ENCODE measurements at regions not wholly inside any gene's neighbourhood (a gene's known extent, or its start where the extent isn't known, plus 50 kb on each side); places are given as distances from the start of the nearest gene placed in this dataset.

GRCh38 chr14:44287858-44288257 lies 219.2 kb downstream of the FSCB start:
- no peak for DNase-seq

GRCh38 chr14:44286201-44286600 lies 220.9 kb downstream of the FSCB start:
- DNase-seq = no peak

- DNase-seq = no peak
Measured at GRCh38 chr14:44283836-44284235, 223.2 kb downstream of the FSCB start.

GRCh38 chr14:44279357-44279756 lies 227.7 kb downstream of the FSCB start:
- no peak for DNase-seq

- DNase-seq = no peak
Measured at GRCh38 chr14:44271637-44272036, 235.4 kb downstream of the FSCB start.

- no peak for DNase-seq
Measured at GRCh38 chr14:44271006-44271405, 236.1 kb downstream of the FSCB start.

- DNase-seq = no peak
Measured at GRCh38 chr14:44265246-44265645, 241.8 kb downstream of the FSCB start.

- no peak for DNase-seq
Measured at GRCh38 chr14:44215660-44216059, 291.4 kb downstream of the FSCB start.

- no peak for DNase-seq
Measured at GRCh38 chr14:44211718-44212117, 295.4 kb downstream of the FSCB start.

- DNase-seq = no peak
Measured at GRCh38 chr14:44204061-44204835, 302.8 kb downstream of the FSCB start.

GRCh38 chr14:44180975-44181374 lies 326.1 kb downstream of the FSCB start:
- no peak for DNase-seq

- no peak for DNase-seq
Measured at GRCh38 chr14:44170556-44170955, 336.5 kb downstream of the FSCB start.

GRCh38 chr14:44170101-44170500 lies 337.0 kb downstream of the FSCB start:
- no peak for DNase-seq

- no peak for DNase-seq
Measured at GRCh38 chr14:44168566-44168965, 338.5 kb downstream of the FSCB start.

GRCh38 chr14:44166611-44167010 lies 340.5 kb downstream of the FSCB start:
- DNase-seq = no peak

- no peak for DNase-seq
Measured at GRCh38 chr14:44165936-44166335, 341.1 kb downstream of the FSCB start.

- no peak for DNase-seq
Measured at GRCh38 chr14:44165286-44165685, 341.8 kb downstream of the FSCB start.

- no peak for DNase-seq
Measured at GRCh38 chr14:44163946-44164345, 343.1 kb downstream of the FSCB start.

- DNase-seq = no peak
Measured at GRCh38 chr14:44162197-44162596, 344.9 kb downstream of the FSCB start.

- no peak for DNase-seq
Measured at GRCh38 chr14:44154874-44155273, 352.2 kb downstream of the FSCB start.

GRCh38 chr14:44154446-44154845 lies 352.6 kb downstream of the FSCB start:
- no peak for DNase-seq

- DNase-seq = no peak
Measured at GRCh38 chr14:44151130-44151820, 355.8 kb downstream of the FSCB start.

- peak; percentile 20 for DNase-seq
Measured at GRCh38 chr14:44149597-44149996, 357.5 kb downstream of the FSCB start.

- DNase-seq = no peak
Measured at GRCh38 chr14:44142006-44142405, 365.1 kb downstream of the FSCB start.

- no peak for DNase-seq
Measured at GRCh38 chr14:44135972-44136371, 371.1 kb downstream of the FSCB start.

All from NCI-H510A treated with DMSO at 0.1 percent for 48 hours (cell line).